IPS-18a (cell line): ENCODE measurements at regions not wholly inside any gene's neighbourhood (a gene's known extent, or its start where the extent isn't known, plus 50 kb on each side); places are given as distances from the start of the nearest gene placed in this dataset.
"Not testable (repeated sequence)": the region's sequence is repeated elsewhere in the genome, so short reads cannot be mapped to it uniquely, and the experiment has no call there.

ENCODE experiments used
- H3K27ac ChIP-seq: one replicate; pipeline ENCODE4 v1.5.1; 2013; ENCODE audit warnings: low read length
- H3K27me3 ChIP-seq: one replicate; pipeline ENCODE4 v1.6.1; 2013; ENCODE audit warnings: mild to moderate bottlenecking, low read length; ENCODE audit not compliant: control insufficient read depth, insufficient read depth
- H3K36me3 ChIP-seq: one replicate; pipeline ENCODE4 v1.6.1; 2013; ENCODE audit warnings: low read depth, low read length; ENCODE audit not compliant: control insufficient read depth
- H3K4me1 ChIP-seq: one replicate; pipeline ENCODE4 v1.6.1; 2013; ENCODE audit warnings: low read depth, low read length; ENCODE audit not compliant: control insufficient read depth
- H3K4me3 ChIP-seq: one replicate; pipeline ENCODE4 v1.5.1; 2013; ENCODE audit warnings: low read length
- H3K9ac ChIP-seq: one replicate; pipeline ENCODE4 v1.6.1; 2013; ENCODE audit warnings: mild to moderate bottlenecking, low read length, moderate library complexity
- H3K9me3 ChIP-seq: one replicate; pipeline ENCODE4 v1.6.1; 2013; ENCODE audit warnings: low read depth, low read length; ENCODE audit not compliant: control insufficient read depth

DNA sequence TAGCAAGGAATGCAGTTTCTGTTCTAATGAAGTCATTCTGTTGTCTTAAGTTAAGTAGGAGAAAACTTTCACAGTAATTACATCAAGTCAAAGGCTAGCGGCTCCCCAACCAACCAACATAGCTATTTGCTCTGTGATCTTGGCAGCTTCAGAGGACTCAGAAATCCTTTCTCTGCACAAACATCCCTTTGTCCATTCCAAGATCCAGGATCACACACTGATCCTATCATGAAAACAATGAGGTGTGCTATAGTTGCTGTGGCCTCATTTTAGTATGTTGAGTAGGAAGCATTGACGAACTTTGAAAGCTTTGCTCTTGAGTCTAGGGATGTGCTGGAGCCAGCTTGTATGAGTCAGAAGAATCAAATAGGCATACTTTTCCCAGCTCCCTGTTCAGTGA is 218.2 kb upstream of the PRSS58 start:
- no peak overlapping the region for H3K4me3 ChIP-seq
- H3K4me1 ChIP-seq: no peaks in the 10 kb centered on the region
- no peaks in the 10 kb centered on the region for H3K36me3 ChIP-seq
- H3K9ac ChIP-seq: no peak overlapping the region
- no peaks in the 10 kb centered on the region for H3K27me3 ChIP-seq
- no peak overlapping the region for H3K27ac ChIP-seq
- no peaks in the 10 kb centered on the region for H3K9me3 ChIP-seq

- Histone ChIP-seq H3K4me1 (no peaks in the 10 kb centered on the region), H3K9me3 (no peaks in the 10 kb centered on the region), H3K27me3 (no peaks in the 10 kb centered on the region), H3K4me3 (no peak overlapping the region), H3K27ac (no peak overlapping the region), H3K36me3 (no peaks in the 10 kb centered on the region), H3K9ac (no peak overlapping the region)
Measured at GRCh38 chr7:142471820-142472219, 214.0 kb upstream of the PRSS58 start.

GRCh38 chr7:142470544-142470830 is 212.6 kb upstream of the PRSS58 start:
- no peak overlapping the region for H3K9ac ChIP-seq

GRCh38 chr7:142469696-142470543 is 212.1 kb upstream of the PRSS58 start:
- H3K27me3 ChIP-seq: no peaks in the 10 kb centered on the region
- H3K9ac ChIP-seq: no peak overlapping the region

More at GRCh38 chr7:142470544-142470830, 212.6 kb upstream of the PRSS58 start:
- Histone ChIP-seq H3K27ac (no peak overlapping the region), H3K4me1 (no peaks in the 10 kb centered on the region), H3K27me3 (no peaks in the 10 kb centered on the region), H3K36me3 (no peaks in the 10 kb centered on the region), H3K4me3 (no peak overlapping the region), H3K9me3 (no peaks in the 10 kb centered on the region)

GRCh38 chr7:142468871-142469665 is 211.2 kb upstream of the PRSS58 start:
- Histone ChIP-seq H3K27me3 (no peaks in the 10 kb centered on the region), H3K9ac (no peak overlapping the region), H3K36me3 (no peaks in the 10 kb centered on the region)

More at GRCh38 chr7:142469696-142470543, 212.1 kb upstream of the PRSS58 start:
- no peaks in the 10 kb centered on the region for H3K4me1 ChIP-seq
- no peaks in the 10 kb centered on the region for H3K36me3 ChIP-seq
- no peak overlapping the region for H3K4me3 ChIP-seq
- H3K9me3 ChIP-seq: no peaks in the 10 kb centered on the region
- H3K27ac ChIP-seq: no peak overlapping the region

DNA sequence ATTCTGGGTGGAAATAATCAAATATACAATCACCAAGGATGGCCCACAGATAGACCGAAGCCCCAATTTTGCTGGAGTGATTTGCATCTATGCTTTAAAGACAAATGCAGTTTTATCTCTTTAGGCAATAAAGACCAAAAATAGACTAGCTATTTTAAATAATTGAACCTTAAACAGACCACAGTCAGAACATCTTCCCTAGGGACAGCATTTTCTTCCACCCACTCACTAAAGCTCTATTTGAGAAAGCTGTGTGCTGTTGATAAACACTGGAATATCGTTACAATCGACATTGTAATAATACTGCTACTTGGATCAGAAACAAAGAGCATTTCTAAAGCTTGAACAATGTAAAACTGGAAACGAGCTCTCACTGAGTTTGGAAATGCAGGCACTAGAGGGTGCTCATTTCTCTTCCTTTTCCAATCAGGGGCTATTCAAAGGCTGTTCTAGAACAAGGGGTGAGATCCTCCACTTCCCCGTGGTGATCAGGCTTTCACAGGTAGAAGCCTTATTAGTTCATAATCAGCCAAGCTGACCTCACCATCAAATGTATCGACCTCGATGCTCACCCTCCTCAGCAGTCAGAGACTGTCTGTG is 209.3 kb upstream of the PRSS58 start:
- H3K27me3 ChIP-seq, H3K4me1 ChIP-seq: not testable (repeated sequence)

More at GRCh38 chr7:142468871-142469665, 211.2 kb upstream of the PRSS58 start:
- Histone ChIP-seq H3K4me1 (no peaks in the 10 kb centered on the region), H3K9me3 (no peaks in the 10 kb centered on the region), H3K27ac (no peak overlapping the region), H3K4me3 (no peak overlapping the region)

DNA sequence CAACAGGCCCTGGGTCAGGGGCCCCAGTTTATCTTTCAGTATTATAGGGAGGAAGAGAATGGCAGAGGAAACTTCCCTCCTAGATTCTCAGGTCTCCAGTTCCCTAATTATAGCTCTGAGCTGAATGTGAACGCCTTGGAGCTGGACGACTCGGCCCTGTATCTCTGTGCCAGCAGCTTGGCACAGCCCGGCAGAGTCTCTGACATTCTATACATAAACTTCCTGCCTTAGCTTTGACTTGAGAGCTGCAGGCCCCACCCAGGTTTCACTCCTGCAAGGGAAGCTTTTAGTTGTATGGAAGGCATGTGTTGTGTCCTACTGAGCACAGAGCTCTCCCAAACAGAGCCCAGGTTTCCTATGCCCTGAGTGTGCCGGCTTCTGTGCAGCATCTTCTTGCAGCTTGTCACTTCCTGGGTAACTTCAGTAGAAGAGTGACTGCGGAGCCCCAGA is 205.6 kb upstream of the PRSS58 start:
- Histone ChIP-seq H3K27me3 (no peaks in the 10 kb centered on the region), H3K36me3 (no peaks in the 10 kb centered on the region), H3K9ac (no peak overlapping the region), H3K4me1 (no peaks in the 10 kb centered on the region), H3K4me3 (no peak overlapping the region), H3K27ac (no peak overlapping the region), H3K9me3 (no peaks in the 10 kb centered on the region)

More for the DNA sequence above, 209.3 kb upstream of the PRSS58 start:
- H3K36me3 ChIP-seq, H3K27ac ChIP-seq, H3K9ac ChIP-seq, H3K9me3 ChIP-seq, H3K4me3 ChIP-seq: not testable (repeated sequence)

- Histone ChIP-seq H3K27me3 (no peaks in the 10 kb centered on the region), H3K36me3 (no peaks in the 10 kb centered on the region), H3K9ac (no peak overlapping the region), H3K27ac (no peak overlapping the region), H3K4me1 (no peaks in the 10 kb centered on the region), H3K4me3 (no peak overlapping the region), H3K9me3 (no peaks in the 10 kb centered on the region)
Measured at GRCh38 chr7:142461437-142461836, 203.6 kb upstream of the PRSS58 start.

- H3K27me3 ChIP-seq: no peaks in the 10 kb centered on the region
- H3K36me3 ChIP-seq: no peaks in the 10 kb centered on the region
- H3K9me3 ChIP-seq: no peaks in the 10 kb centered on the region
- H3K4me3 ChIP-seq: no peak overlapping the region
- no peaks in the 10 kb centered on the region for H3K4me1 ChIP-seq
- H3K27ac ChIP-seq: no peak overlapping the region
- no peak overlapping the region for H3K9ac ChIP-seq
Measured at GRCh38 chr7:142460402-142461117, 202.7 kb upstream of the PRSS58 start.

- no peak overlapping the region for H3K27ac ChIP-seq
- no peaks in the 10 kb centered on the region for H3K36me3 ChIP-seq
- no peak overlapping the region for H3K4me3 ChIP-seq
- H3K9ac ChIP-seq: no peak overlapping the region
- no peaks in the 10 kb centered on the region for H3K9me3 ChIP-seq
- H3K4me1 ChIP-seq: no peaks in the 10 kb centered on the region
- no peaks in the 10 kb centered on the region for H3K27me3 ChIP-seq
Measured at GRCh38 chr7:142459551-142459963, 201.7 kb upstream of the PRSS58 start.

DNA sequence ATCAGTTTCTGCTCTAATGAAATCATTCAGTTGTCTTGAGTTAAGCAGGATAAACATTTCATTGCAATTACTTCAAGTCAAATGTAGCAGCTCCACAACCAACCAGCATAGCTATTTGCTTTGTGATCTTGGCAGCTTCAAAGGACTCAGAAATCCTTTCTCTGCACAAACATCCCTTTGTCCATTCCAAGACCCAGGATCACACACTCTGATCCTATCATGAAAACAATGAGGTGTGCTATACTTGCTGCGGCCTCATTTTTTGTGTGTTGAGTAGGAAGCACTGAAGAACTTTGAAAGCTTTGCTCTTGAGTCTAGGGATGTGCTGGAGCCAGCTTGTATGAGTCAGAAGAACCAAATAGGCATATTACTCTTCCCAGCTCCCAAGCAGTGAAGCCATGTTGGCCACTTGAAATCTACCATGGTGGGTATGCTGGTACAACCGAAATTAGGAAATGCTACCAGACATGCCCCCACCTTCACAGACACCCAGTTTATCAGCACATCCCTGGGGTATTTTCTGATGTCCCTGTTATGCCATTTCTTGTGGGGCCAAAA is 199.4 kb upstream of the PRSS58 start:
- Histone ChIP-seq H3K27ac (no peak overlapping the region), H3K9ac (no peak overlapping the region), H3K4me1 (no peaks in the 10 kb centered on the region), H3K36me3 (no peaks in the 10 kb centered on the region), H3K9me3 (no peaks in the 10 kb centered on the region), H3K4me3 (no peak overlapping the region), H3K27me3 (no peaks in the 10 kb centered on the region)
